HAP-1 (cell line): ENCODE measurements at regions not wholly inside any gene's neighbourhood (a gene's known extent, or its start where the extent isn't known, plus 50 kb on each side); places are given as distances from the start of the nearest gene placed in this dataset.

Experiments used
- DNase-seq, 2 experiments: peaks; one replicate each; pipeline ENCODE4 v3.0.0-alpha.2; 2016 to 2020; ENCODE audit warnings: low spot score in 2 of 2
- H3K27me3 ChIP-seq: fragments of 250-450 bp; sonication (Bioruptor Pico); 2 replicates; pipeline ENCODE4 v1.5.1; 2020; ENCODE audit warnings: low read depth, mild to moderate bottlenecking, moderate library complexity
- H3K36me3 ChIP-seq: fragments of 250-450 bp; sonication (Bioruptor Pico); replicated peaks from 2 replicates; pipeline ENCODE4 v1.5.1; 2020; ENCODE audit warnings: mild to moderate bottlenecking
- H3K4me1 ChIP-seq: fragments of 250-450 bp; sonication (Bioruptor Pico); 2 replicates; pipeline ENCODE4 v1.5.1; 2020; ENCODE audit warnings: mild to moderate bottlenecking
- H3K4me3 ChIP-seq: fragments of 250-450 bp; sonication (Bioruptor Pico); 2 replicates; pipeline ENCODE4 v1.5.1; 2020; ENCODE audit warnings: mild to moderate bottlenecking, moderate library complexity
- H3K9me3 ChIP-seq: fragments of 250-450 bp; sonication (Bioruptor Pico); 2 replicates; pipeline ENCODE4 v1.5.1; 2020; ENCODE audit warnings: mild to moderate bottlenecking, moderate library complexity
- in situ Hi-C: fragments of 300-500 bp; cut with MboI; formaldehyde crosslinking; loops from 3 replicates; pipeline ENCODE4 v1.14.3; 2020; ENCODE audit warnings: low sequenced_read_pairs, inconsistent platforms, mixed read lengths

DNA sequence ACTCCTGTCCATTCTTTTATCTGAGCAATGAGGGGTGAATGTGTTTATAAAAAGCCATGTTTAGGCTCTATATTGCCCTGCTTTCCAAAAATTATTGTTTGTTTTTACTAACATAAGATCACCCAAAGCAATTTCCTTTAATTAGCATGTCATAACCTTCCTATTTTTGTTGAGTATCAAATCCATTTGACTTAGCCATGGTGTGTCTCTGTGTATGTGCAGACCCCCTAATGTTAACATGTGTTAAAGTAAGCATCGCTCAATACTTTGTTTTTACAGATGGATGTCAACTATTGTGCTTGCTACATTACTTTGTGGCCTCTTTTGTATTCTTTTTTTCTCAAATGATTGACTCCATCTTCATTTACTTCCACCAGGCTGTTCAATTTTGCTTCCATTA, 585.4 kb downstream of the USP25 start:
- Histone ChIP-seq H3K4me3 (no peak overlapping the region), H3K4me1 (no peaks in the 10 kb centered on the region), H3K9me3 (no peaks in the 10 kb centered on the region), H3K36me3 (no peaks in the 10 kb centered on the region; the same call in 1 of the 2 replicates), H3K27me3 (no peaks in the 10 kb centered on the region)
- in situ Hi-C loops: no loop called here
- DNase-seq: no peak

DNA sequence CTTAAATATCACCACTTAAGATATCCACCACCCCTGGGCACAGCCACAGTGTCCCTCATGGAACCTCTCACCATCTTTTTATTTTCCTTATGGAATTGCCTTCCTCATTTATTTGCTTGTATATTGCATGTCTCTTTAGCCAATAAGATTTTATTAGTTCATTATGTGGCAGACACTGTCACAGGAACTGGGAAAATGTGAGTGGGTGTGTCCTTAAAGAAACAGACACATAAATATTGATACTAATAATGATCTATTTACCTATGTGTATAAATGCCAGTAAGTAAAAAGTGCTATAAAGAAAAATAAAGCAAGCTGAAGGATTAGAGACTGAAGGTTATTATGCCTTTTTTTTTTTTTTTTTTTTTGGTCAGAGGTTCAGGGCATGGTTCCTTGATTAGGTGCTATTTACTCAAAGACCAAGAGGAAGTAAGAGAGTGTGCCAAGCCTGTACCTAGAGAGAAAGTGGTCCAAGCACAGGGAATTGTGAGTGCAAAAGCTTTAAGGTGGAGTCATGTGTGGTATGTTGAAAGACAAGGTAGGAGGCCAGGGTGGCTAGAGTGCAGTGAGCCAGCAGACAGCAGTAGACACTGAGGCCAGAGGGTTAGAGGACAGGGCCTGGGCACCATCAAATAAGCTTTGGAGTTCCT, 589.0 kb downstream of the USP25 start:
- in situ Hi-C loops: no loop called here
- H3K4me3 ChIP-seq: no peak overlapping the region
- no peaks in the 10 kb centered on the region for H3K9me3 ChIP-seq
- DNase-seq: no peak
- no peaks in the 10 kb centered on the region; the same call in 1 of the 2 replicates for H3K36me3 ChIP-seq
- no peaks in the 10 kb centered on the region for H3K4me1 ChIP-seq
- no peaks in the 10 kb centered on the region for H3K27me3 ChIP-seq

GRCh38 chr21:16320110-16320509, 590.3 kb downstream of the USP25 start:
- Histone ChIP-seq H3K4me3 (no peak overlapping the region), H3K9me3 (no peaks in the 10 kb centered on the region)
- in situ Hi-C loops: loop anchor here (10.0 kb wide), 1 partner anchor 235 kb away; no protein-coding TSS in a partner anchor

DNA sequence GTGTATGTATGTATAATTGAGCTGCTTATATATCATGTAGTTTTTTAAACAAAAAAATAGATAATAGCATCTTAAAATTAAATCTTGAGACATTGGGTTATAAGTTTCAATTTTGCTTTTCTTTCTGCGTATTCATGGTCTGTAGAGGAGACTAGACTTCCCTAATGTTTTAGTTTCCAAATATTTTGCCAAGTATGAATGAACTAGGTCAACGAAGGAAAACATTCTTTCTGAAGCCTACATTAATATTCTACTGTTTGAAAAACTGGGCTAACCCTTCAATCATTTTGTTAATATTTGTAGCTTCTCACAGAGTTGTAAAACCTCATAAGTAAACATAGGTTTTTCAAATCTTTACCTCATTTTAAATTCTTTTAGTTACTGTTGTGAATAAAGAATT, 592.7 kb downstream of the USP25 start:
- Histone ChIP-seq H3K4me3 (no peak overlapping the region), H3K9me3 (no peaks in the 10 kb centered on the region), H3K27me3 (no peaks in the 10 kb centered on the region), H3K4me1 (no peaks in the 10 kb centered on the region), H3K36me3 (no peaks in the 10 kb centered on the region)
- DNase-seq: no peak
- in situ Hi-C loops: loop anchor here (10.0 kb wide), 1 partner anchor 238 kb away; no protein-coding TSS in a partner anchor

More at GRCh38 chr21:16320110-16320509, 590.3 kb downstream of the USP25 start:
- DNase-seq: no peak
- Histone ChIP-seq H3K27me3 (no peaks in the 10 kb centered on the region), H3K36me3 (no peaks in the 10 kb centered on the region; the same call in 1 of the 2 replicates), H3K4me1 (no peaks in the 10 kb centered on the region)

GRCh38 chr21:16323596-16323995, 593.8 kb downstream of the USP25 start:
- Histone ChIP-seq H3K9me3 (no peaks in the 10 kb centered on the region), H3K36me3 (no peaks in the 10 kb centered on the region), H3K4me3 (no peak overlapping the region), H3K27me3 (no peaks in the 10 kb centered on the region), H3K4me1 (no peaks in the 10 kb centered on the region)
- no peak for DNase-seq
- in situ Hi-C loops: loop anchor here (10.0 kb wide), 1 partner anchor 239 kb away; no protein-coding TSS in a partner anchor

DNA sequence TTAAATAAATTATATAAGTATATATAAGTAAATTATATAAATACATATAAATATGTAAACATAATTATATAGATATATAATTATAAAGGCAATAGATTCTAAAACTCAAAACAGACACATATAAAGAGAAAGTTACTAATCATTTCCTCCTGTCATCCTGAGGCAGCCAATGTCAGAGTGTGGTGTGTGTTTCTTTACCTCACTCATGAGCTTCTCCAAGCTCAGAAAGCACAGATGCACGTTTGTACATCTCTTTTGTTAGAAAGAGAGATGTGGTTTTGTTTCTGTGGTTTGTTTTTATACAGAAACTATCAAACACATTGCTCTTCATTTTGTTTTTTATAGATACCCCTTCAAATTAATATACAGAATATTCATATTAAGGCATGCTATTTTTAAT, 594.8 kb downstream of the USP25 start:
- Histone ChIP-seq H3K36me3 (no peaks in the 10 kb centered on the region), H3K4me1 (peaks cover 3% of the 10 kb centered on the region), H3K27me3 (no peaks in the 10 kb centered on the region), H3K9me3 (no peaks in the 10 kb centered on the region), H3K4me3 (no peak overlapping the region)
- DNase-seq: no peak
- in situ Hi-C loops: loop anchor here (10.0 kb wide), 1 partner anchor 240 kb away; no protein-coding TSS in a partner anchor

GRCh38 chr21:16330082-16330907, 600.5 kb downstream of the USP25 start:
- Histone ChIP-seq H3K27me3 (no peaks in the 10 kb centered on the region), H3K9me3 (no peaks in the 10 kb centered on the region), H3K36me3 (no peaks in the 10 kb centered on the region), H3K4me3 (no peak overlapping the region), H3K4me1 (peaks cover 9% of the 10 kb centered on the region)
- in situ Hi-C loops: no loop called here
- peak; percentile 64 to 90 for DNase-seq

GRCh38 chr21:16330908-16331268, 601.1 kb downstream of the USP25 start:
- in situ Hi-C loops: no loop called here
- no peak overlapping the region for H3K4me3 ChIP-seq

DNA sequence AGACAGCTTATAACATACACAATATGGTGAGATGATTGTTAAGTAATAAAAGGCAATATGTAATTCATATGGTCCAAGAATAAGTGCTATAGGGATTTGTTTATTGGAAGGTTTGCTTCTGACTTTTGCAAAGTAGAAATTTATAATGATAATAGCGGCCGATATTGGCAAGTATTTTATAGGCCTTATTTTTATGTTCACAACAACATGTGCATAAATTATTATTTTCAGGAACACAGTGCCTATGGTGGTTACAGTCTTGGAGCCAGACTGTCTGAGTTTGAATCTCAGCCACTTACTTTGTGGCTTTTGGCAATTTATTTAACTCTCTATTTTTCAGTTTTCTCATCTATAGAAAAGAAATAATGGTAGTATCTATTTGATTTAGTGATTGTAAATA, 607.5 kb downstream of the USP25 start:
- Histone ChIP-seq H3K36me3 (no peaks in the 10 kb centered on the region), H3K9me3 (no peaks in the 10 kb centered on the region), H3K27me3 (no peaks in the 10 kb centered on the region), H3K4me3 (no peak overlapping the region), H3K4me1 (no peaks in the 10 kb centered on the region; the same call in 1 of the 2 replicates)
- in situ Hi-C loops: no loop called here
- no peak for DNase-seq

More at GRCh38 chr21:16330908-16331268, 601.1 kb downstream of the USP25 start:
- Histone ChIP-seq H3K27me3 (no peaks in the 10 kb centered on the region), H3K9me3 (no peaks in the 10 kb centered on the region), H3K36me3 (no peaks in the 10 kb centered on the region), H3K4me1 (peaks cover 9% of the 10 kb centered on the region)
- no peak for DNase-seq

GRCh38 chr21:16342932-16343331, 613.1 kb downstream of the USP25 start:
- in situ Hi-C loops: no loop called here
- H3K4me1 ChIP-seq: no peaks in the 10 kb centered on the region
- no peak overlapping the region for H3K4me3 ChIP-seq
- no peak for DNase-seq
- H3K9me3 ChIP-seq: no peaks in the 10 kb centered on the region
- no peaks in the 10 kb centered on the region for H3K36me3 ChIP-seq
- no peaks in the 10 kb centered on the region for H3K27me3 ChIP-seq

DNA sequence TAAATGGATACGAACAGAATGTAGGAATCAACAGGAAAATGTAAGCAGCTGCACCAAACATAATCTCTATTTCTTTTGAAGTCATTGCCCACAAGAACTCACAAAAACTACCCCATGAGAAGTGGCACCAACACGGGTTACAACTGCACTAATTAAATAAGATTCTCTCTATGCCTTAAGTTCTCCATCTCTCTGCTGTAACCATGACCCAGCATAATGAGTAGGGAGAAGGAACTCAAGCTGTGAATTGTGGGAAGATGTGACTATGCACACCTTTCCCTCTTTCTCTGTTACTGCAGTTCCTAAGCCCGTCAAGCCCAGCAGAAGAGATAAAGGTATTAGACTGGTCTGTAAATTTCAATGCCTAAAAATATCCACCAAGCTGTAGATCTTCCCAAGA, 614.0 kb downstream of the USP25 start:
- DNase-seq: no peak
- Histone ChIP-seq H3K36me3 (no peaks in the 10 kb centered on the region), H3K9me3 (no peaks in the 10 kb centered on the region), H3K27me3 (no peaks in the 10 kb centered on the region), H3K4me3 (no peak overlapping the region), H3K4me1 (no peaks in the 10 kb centered on the region)
- in situ Hi-C loops: no loop called here

- Histone ChIP-seq H3K9me3 (no peaks in the 10 kb centered on the region), H3K4me1 (no peaks in the 10 kb centered on the region), H3K27me3 (no peaks in the 10 kb centered on the region), H3K4me3 (no peak overlapping the region), H3K36me3 (no peaks in the 10 kb centered on the region)
- DNase-seq: no peak
- in situ Hi-C loops: no loop called here
These were observed 616.0 kb downstream of the USP25 start for GRCh38 chr21:16345757-16346156.

- DNase-seq: no peak
- Histone ChIP-seq H3K4me1 (no peaks in the 10 kb centered on the region), H3K9me3 (no peaks in the 10 kb centered on the region), H3K4me3 (no peak overlapping the region), H3K27me3 (no peaks in the 10 kb centered on the region), H3K36me3 (no peaks in the 10 kb centered on the region)
- in situ Hi-C loops: no loop called here
These were observed 617.4 kb downstream of the USP25 start for GRCh38 chr21:16347223-16347622.

DNA sequence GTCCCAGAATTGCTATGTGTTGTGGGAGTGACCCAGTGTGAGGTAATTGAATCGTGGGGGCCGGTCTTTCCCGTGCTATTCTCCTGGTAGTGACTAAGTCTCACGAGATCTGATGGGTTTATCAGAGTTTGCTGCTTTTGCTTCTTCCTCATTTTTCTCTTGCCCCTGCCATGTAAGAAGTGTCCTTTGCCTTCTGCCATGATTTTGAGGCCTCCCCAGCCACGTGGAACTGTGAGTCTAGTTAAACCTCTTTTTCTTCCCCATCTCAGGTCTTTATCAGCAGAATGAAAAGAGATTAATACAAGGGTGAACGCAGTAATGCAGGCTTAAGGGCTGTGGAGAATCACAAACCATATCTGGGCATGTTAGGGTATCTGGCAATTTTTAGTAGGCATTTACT, 624.0 kb downstream of the USP25 start:
- H3K4me3 ChIP-seq: no peak overlapping the region
- in situ Hi-C loops: no loop called here
- DNase-seq: no peak

More for the DNA sequence above, 624.0 kb downstream of the USP25 start:
- H3K9me3 ChIP-seq: no peaks in the 10 kb centered on the region
- no peaks in the 10 kb centered on the region for H3K36me3 ChIP-seq
- H3K4me1 ChIP-seq: peaks cover under 1% of the 10 kb centered on the region; the same call in 1 of the 2 replicates
- no peaks in the 10 kb centered on the region for H3K27me3 ChIP-seq
